ENCODE measurements at regions not wholly inside any gene's neighbourhood (a gene's known extent, or its start where the extent isn't known, plus 50 kb on each side); places are given as distances from the start of the nearest gene placed in this dataset.

DNA sequence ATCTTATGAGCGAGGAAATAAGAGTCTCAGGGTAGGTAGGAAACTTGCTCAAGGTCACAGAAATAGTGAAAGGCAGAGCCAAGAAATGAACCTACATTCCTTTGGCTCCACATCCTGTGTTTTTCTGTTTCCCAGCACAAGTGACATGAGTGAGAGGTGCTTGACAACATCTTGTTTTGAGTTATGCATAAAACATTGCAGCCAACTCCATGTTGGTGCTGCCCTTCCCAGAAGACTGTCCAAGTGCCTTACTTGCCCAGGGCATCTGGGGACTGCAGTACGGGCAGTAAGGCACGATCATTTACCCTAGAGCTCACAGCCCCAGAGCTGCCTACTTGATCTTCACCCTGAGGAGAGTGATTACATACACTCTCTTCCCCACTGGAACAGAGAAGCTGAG lies 148.8 kb downstream of the NOC3L start:
- Histone ChIP-seq H3F3A (ENCODE audit: insufficient read depth, low read length) (no peaks in the 10 kb centered on the region), H3K4me3 (ENCODE audit: low read length) (no peak overlapping the region), H4K20me1 (ENCODE audit: insufficient read depth, low read length) (no peaks in the 10 kb centered on the region), H3K27ac (ENCODE audit: low read length) (no peak overlapping the region), H3K4me1 (ENCODE audit: low read length) (no peaks in the 10 kb centered on the region), H3K9me3 (replicated peaks; ENCODE audit: insufficient read depth, low read length) (no peaks in the 10 kb centered on the region), H3K36me3 (replicated peaks; ENCODE audit: insufficient read depth, low read length) (no peaks in the 10 kb centered on the region), H3K27me3 (replicated peaks; ENCODE audit: insufficient read depth, low read length) (no peaks in the 10 kb centered on the region), H3K4me2 (ENCODE audit: low read depth, low read length) (no peak overlapping the region), H2AFZ (ENCODE audit: low read length) (no peak overlapping the region), H3K9me2 (replicated peaks; ENCODE audit: insufficient read depth, low read length) (no peaks in the 10 kb centered on the region), H3K79me2 (ENCODE audit: low read length) (no peaks in the 10 kb centered on the region), H3K9ac (ENCODE audit: low read length) (no peak overlapping the region)
- no peak for DNase-seq
- TF ChIP-seq EZH2phosphoT487 (IDR thresholded peaks at IDR 0.05; ENCODE audit: low read length) (no peak), CTCF (IDR thresholded peaks at IDR 0.05; ENCODE audit: low read length) (no peak), EZH2 (optimal IDR thresholded peaks at IDR 0.05; ENCODE audit: low read depth, low read length) (no peak)

- Histone ChIP-seq H3K36me3 (replicated peaks; ENCODE audit: insufficient read depth, low read length) (no peaks in the 10 kb centered on the region), H3F3A (ENCODE audit: insufficient read depth, low read length) (no peaks in the 10 kb centered on the region), H3K4me3 (ENCODE audit: low read length) (no peak overlapping the region), H3K9ac (ENCODE audit: low read length) (no peak overlapping the region), H3K9me2 (replicated peaks; ENCODE audit: insufficient read depth, low read length) (no peaks in the 10 kb centered on the region), H3K9me3 (replicated peaks; ENCODE audit: insufficient read depth, low read length) (no peaks in the 10 kb centered on the region), H3K27me3 (replicated peaks; ENCODE audit: insufficient read depth, low read length) (no peaks in the 10 kb centered on the region), H3K4me1 (ENCODE audit: low read length) (no peaks in the 10 kb centered on the region), H3K27ac (ENCODE audit: low read length) (no peak overlapping the region), H2AFZ (ENCODE audit: low read length) (no peak overlapping the region), H3K79me2 (ENCODE audit: low read length) (no peaks in the 10 kb centered on the region), H3K4me2 (ENCODE audit: low read depth, low read length) (no peak overlapping the region), H4K20me1 (ENCODE audit: insufficient read depth, low read length) (no peaks in the 10 kb centered on the region)
- TF ChIP-seq EZH2phosphoT487 (IDR thresholded peaks at IDR 0.05; ENCODE audit: low read length): no peak
- no peak for TF ChIP-seq CTCF (IDR thresholded peaks at IDR 0.05; ENCODE audit: low read length)
- TF ChIP-seq EZH2 (optimal IDR thresholded peaks at IDR 0.05; ENCODE audit: low read depth, low read length): no peak
- DNase-seq: no peak
Observed at GRCh38 chr10:94214481-94214893, 148.3 kb downstream of the NOC3L start.

GRCh38 chr10:94216201-94216600 lies 146.5 kb downstream of the NOC3L start:
- Histone ChIP-seq H3K4me2 (ENCODE audit: low read depth, low read length) (no peak overlapping the region), H4K20me1 (ENCODE audit: insufficient read depth, low read length) (no peaks in the 10 kb centered on the region), H3K4me1 (ENCODE audit: low read length) (no peaks in the 10 kb centered on the region), H3K79me2 (ENCODE audit: low read length) (no peaks in the 10 kb centered on the region), H3K9me2 (replicated peaks; ENCODE audit: insufficient read depth, low read length) (no peaks in the 10 kb centered on the region), H3K9ac (ENCODE audit: low read length) (no peak overlapping the region), H3K9me3 (replicated peaks; ENCODE audit: insufficient read depth, low read length) (no peaks in the 10 kb centered on the region), H2AFZ (ENCODE audit: low read length) (no peak overlapping the region), H3K36me3 (replicated peaks; ENCODE audit: insufficient read depth, low read length) (no peaks in the 10 kb centered on the region), H3F3A (ENCODE audit: insufficient read depth, low read length) (no peaks in the 10 kb centered on the region), H3K27me3 (replicated peaks; ENCODE audit: insufficient read depth, low read length) (no peaks in the 10 kb centered on the region), H3K4me3 (ENCODE audit: low read length) (no peak overlapping the region), H3K27ac (ENCODE audit: low read length) (no peak overlapping the region)
- DNase-seq: no peak
- no peak for TF ChIP-seq CTCF (IDR thresholded peaks at IDR 0.05; ENCODE audit: low read length)
- no peak for TF ChIP-seq EZH2 (optimal IDR thresholded peaks at IDR 0.05; ENCODE audit: low read depth, low read length)
- TF ChIP-seq EZH2phosphoT487 (IDR thresholded peaks at IDR 0.05; ENCODE audit: low read length): no peak
